Calu3 (cell line): ENCODE measurements at regions not wholly inside any gene's neighbourhood (a gene's known extent, or its start where the extent isn't known, plus 50 kb on each side); places are given as distances from the start of the nearest gene placed in this dataset.

Experiments used
- BruUV-seq: library from RNA; stranded (reverse); fragments of 400-500 nt; replicated peaks from 2 replicates; lab custom pipeline; 2021; lab: Mats Ljungman, UMichigan
- CTCF ChIA-PET: fragments of 300-600 bp; sonication (Branson Sonifier 250); formaldehyde crosslinking; loops from one replicate; lab custom pipeline; 2022; ENCODE audit warnings: antibody characterized with exemption; lab: Charles Lee
- DNase-seq: peaks from one replicate; pipeline ENCODE4 v3.0.0; 2022
- H3K27ac Mint-ChIP-seq: one replicate; pipeline ENCODE4 v1.8.0; 2022; ENCODE audit warnings: mixed read lengths; ENCODE audit not compliant: unreplicated experiment
- H3K27me3 Mint-ChIP-seq: one replicate; pipeline ENCODE4 v1.8.0; 2022; ENCODE audit warnings: mixed read lengths; ENCODE audit not compliant: unreplicated experiment
- H3K36me3 Mint-ChIP-seq: one replicate; pipeline ENCODE4 v1.8.0; 2022; ENCODE audit warnings: mild to moderate bottlenecking, moderate library complexity, mixed read lengths; ENCODE audit not compliant: insufficient read depth, unreplicated experiment
- H3K4me1 Mint-ChIP-seq: one replicate; pipeline ENCODE4 v1.8.0; 2022; ENCODE audit warnings: mild to moderate bottlenecking, low read depth, mixed read lengths; ENCODE audit not compliant: unreplicated experiment
- H3K4me3 Mint-ChIP-seq: one replicate; pipeline ENCODE4 v1.8.0; 2022; ENCODE audit warnings: mild to moderate bottlenecking, low read depth, moderate library complexity, mixed read lengths; ENCODE audit not compliant: unreplicated experiment
- H3K9me3 Mint-ChIP-seq: one replicate; pipeline ENCODE4 v1.8.0; 2022; ENCODE audit warnings: low read depth, mixed read lengths; ENCODE audit not compliant: unreplicated experiment
- CTCF ChIP-seq: fragments of 200-600 bp; IDR thresholded peaks from one replicate; pipeline ENCODE4 v1.8.0; 2022; ENCODE audit warnings: antibody characterized with exemption; ENCODE audit not compliant: unreplicated experiment
- intact Hi-C: fragments of 100-400 bp; cut with micrococcal nuclease; formaldehyde crosslinking; loops from one replicate; pipeline ENCODE4 v1.10.0; 2022; ENCODE audit not compliant: unreplicated experiment

- no peak overlapping the region for H3K4me3 Mint-ChIP-seq
- peaks cover 9% of the 10 kb centered on the region for H3K9me3 Mint-ChIP-seq
- H3K27ac Mint-ChIP-seq: no peak overlapping the region
- no peaks in the 10 kb centered on the region for H3K27me3 Mint-ChIP-seq
- CTCF ChIA-PET: no interaction called here
- BruUV-seq: no TSS peak
- H3K4me1 Mint-ChIP-seq: no peaks in the 10 kb centered on the region
- no peaks in the 10 kb centered on the region for H3K36me3 Mint-ChIP-seq
- no peak for TF ChIP-seq CTCF
- intact Hi-C loops: no loop called here
- no peak for DNase-seq
Measured at GRCh38 chr22:47623066-47623762, 860.8 kb downstream of the TBC1D22A start.

DNA sequence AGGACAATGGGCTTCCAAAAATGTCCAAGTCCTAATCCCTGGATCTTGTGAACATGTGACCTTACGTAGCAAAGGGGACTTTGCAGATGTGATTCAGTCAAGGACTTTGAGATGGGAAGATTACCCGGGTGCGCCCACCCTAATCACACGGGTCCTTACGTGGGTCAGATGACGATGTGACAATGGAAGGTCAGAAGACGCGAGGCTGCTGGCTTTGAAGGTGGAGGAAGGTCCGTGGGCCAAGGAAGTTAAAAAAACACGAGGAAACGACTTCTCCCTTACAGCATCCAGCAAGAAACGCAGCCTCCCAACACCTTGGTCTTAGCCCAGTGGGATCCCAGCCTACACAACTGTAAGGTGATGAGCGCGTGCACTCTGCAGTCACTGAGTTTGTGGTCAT, 860.1 kb downstream of the TBC1D22A start:
- no peaks in the 10 kb centered on the region for H3K36me3 Mint-ChIP-seq
- CTCF ChIA-PET: no interaction called here

DNA sequence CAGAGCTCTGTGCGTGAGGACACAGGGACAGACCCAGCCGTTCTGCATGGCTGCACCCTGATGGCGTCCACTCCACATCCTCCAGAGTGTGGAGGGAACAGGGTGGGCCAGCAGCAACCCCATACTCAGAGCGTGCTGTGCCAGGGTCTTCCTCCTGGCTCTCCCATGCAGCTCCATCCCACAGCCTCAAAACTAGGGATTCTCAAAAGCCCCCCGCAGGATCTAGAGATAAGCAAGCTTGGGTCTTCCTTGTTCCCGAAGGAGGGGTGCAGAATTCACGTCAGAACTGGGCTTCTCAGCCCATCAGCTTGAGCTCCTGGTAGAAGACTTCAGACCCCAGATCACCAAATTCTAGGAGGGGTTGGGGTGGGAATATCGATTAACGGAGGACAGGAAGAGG, 858.8 kb downstream of the TBC1D22A start:
- Mint-ChIP-seq H3K27ac (no peak overlapping the region), H3K36me3 (no peaks in the 10 kb centered on the region), H3K9me3 (peaks cover 10% of the 10 kb centered on the region), H3K4me3 (no peak overlapping the region), H3K4me1 (no peaks in the 10 kb centered on the region), H3K27me3 (no peaks in the 10 kb centered on the region)
- no peak for DNase-seq
- intact Hi-C loops: no loop called here
- no TSS peak for BruUV-seq
- TF ChIP-seq CTCF: no peak
- CTCF ChIA-PET: no interaction called here

More for the DNA sequence above, 860.1 kb downstream of the TBC1D22A start:
- no TSS peak for BruUV-seq
- no peak for TF ChIP-seq CTCF
- no peak for DNase-seq
- H3K4me3 Mint-ChIP-seq: no peak overlapping the region
- peaks cover 9% of the 10 kb centered on the region for H3K9me3 Mint-ChIP-seq
- no peak overlapping the region for H3K27ac Mint-ChIP-seq
- H3K27me3 Mint-ChIP-seq: no peaks in the 10 kb centered on the region
- no peaks in the 10 kb centered on the region for H3K4me1 Mint-ChIP-seq
- intact Hi-C loops: no loop called here

DNA sequence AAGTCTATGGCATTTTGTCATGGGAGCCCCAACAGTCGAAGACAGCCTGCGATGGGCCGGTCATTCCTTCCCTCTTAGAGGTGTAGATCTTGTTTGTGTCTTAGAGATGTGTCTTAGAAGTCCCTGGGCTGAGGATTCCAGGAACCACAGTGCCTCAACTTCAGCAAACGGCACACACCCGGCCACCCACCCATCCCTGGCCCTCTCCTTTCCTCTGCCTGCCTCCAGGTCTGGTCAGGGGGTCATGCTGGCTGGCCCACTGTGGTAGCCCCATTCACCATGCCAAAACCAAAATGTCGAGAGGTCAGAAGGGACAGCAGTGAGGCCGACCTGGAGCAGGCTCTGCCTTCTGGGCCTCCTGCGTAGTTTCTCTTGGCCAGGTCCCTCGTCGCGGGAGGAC, 857.9 kb downstream of the TBC1D22A start:
- BruUV-seq: no TSS peak
- intact Hi-C loops: no loop called here
- CTCF ChIA-PET: no interaction called here
- no peak for DNase-seq
- H3K4me3 Mint-ChIP-seq: no peak overlapping the region
- H3K4me1 Mint-ChIP-seq: no peaks in the 10 kb centered on the region
- TF ChIP-seq CTCF: no peak
- H3K27me3 Mint-ChIP-seq: no peaks in the 10 kb centered on the region
- H3K9me3 Mint-ChIP-seq: peaks cover 13% of the 10 kb centered on the region
- H3K27ac Mint-ChIP-seq: no peak overlapping the region
- no peaks in the 10 kb centered on the region for H3K36me3 Mint-ChIP-seq
